ENCODE measurements at regions not wholly inside any gene's neighbourhood (a gene's known extent, or its start where the extent isn't known, plus 50 kb on each side); places are given as distances from the start of the nearest gene placed in this dataset.
"Not testable (repeated sequence)": the region's sequence is repeated elsewhere in the genome, so short reads cannot be mapped to it uniquely, and the experiment has no call there.

GRCh38 chr9:34773955-34774354, 64.0 kb upstream of the CCL21 start:
- no peak for TF ChIP-seq CTCF (conservative IDR thresholded peaks at IDR 0.05; ENCODE audit: control insufficient read depth, insufficient read depth, low read depth, low read length)
- H3K4me3 ChIP-seq (ENCODE audit: control insufficient read depth, low read depth, low read length), result no peak overlapping the region
- DNase-seq (ENCODE audit: low read depth), result no peak

DNA sequence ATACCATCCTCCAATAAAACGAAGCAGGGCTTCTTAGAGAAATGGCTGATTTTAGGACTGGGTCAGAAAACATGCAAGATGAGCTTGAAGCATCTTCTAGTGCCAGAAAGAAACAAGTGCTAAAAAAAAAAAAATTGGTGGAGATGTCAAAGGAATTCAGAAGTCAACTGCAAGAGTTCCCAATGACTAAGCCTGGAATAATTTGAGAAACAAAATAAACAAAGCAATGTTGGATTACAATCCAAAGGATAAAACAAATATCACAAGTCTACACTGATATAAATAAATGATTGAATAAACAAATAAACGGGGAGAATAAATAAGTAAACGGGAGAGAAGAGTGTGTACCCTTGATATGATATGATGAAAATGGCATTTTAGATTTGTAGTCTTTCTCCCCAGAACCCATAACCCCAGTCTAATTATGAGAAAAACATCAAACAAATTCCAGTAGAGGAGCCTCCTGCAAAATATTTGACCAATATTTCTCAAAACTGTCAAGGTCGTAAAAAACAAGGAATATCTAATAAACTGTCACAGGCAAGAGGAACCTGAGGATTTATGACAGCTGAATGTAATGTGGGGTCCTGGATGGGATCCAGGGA, 63.5 kb upstream of the CCL21 start:
- TF ChIP-seq CTCF (conservative IDR thresholded peaks at IDR 0.05; ENCODE audit: control insufficient read depth, insufficient read depth, low read depth, low read length), result no peak
- DNase-seq (ENCODE audit: low read depth), result no peak
- no peak overlapping the region for H3K4me3 ChIP-seq (ENCODE audit: control insufficient read depth, low read depth, low read length)

- H3K4me3 ChIP-seq (ENCODE audit: control insufficient read depth, low read depth, low read length), result no peak overlapping the region
- no peak for TF ChIP-seq CTCF (conservative IDR thresholded peaks at IDR 0.05; ENCODE audit: control insufficient read depth, insufficient read depth, low read depth, low read length)
- DNase-seq (ENCODE audit: low read depth), result peak; percentile 43
These were observed 61.1 kb upstream of the CCL21 start for GRCh38 chr9:34771007-34771406.

DNA sequence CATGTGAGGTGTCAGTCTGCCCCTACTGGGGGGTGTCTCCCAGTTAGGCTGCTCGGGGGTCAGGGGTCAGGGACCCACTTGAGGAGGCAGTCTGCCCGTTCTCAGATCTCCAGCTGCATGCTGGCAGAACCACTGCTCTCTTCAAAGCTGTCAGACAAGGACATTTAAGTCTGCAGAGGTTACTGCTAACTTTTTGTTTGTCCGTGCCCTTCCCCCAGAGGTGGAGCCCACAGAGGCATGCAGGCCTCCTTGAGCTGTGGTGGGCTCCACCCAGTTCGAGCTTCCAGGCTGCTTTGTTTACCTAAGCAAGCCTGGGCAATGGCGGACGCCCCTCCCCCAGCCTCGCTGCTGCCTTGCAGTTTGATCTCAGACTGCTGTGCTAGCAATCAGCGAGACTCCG, 57.2 kb upstream of the CCL21 start:
- DNase-seq (ENCODE audit: low read depth), result not testable (repeated sequence)

GRCh38 chr9:34760196-34761040, 50.5 kb upstream of the CCL21 start:
- peak; percentile 13 for DNase-seq (ENCODE audit: low read depth)
- peak; percentile 53 for TF ChIP-seq CTCF (conservative IDR thresholded peaks at IDR 0.05; ENCODE audit: control insufficient read depth, insufficient read depth, low read depth, low read length)
- not testable (repeated sequence) for H3K4me3 ChIP-seq (ENCODE audit: control insufficient read depth, low read depth, low read length)

More for the DNA sequence above, 57.2 kb upstream of the CCL21 start:
- H3K4me3 ChIP-seq (ENCODE audit: control insufficient read depth, low read depth, low read length), result not testable (repeated sequence)
